ENCODE measurements at regions not wholly inside any gene's neighbourhood (a gene's known extent, or its start where the extent isn't known, plus 50 kb on each side); places are given as distances from the start of the nearest gene placed in this dataset.
"Not testable (repeated sequence)": the region's sequence is repeated elsewhere in the genome, so short reads cannot be mapped to it uniquely, and the experiment has no call there.

- TF ChIP-seq EZH2phosphoT487 (IDR thresholded peaks at IDR 0.05; ENCODE audit: insufficient read depth, low read depth); EZH2 (IDR thresholded peaks at IDR 0.05; ENCODE audit: insufficient read depth, poor library complexity, severe bottlenecking): not testable (repeated sequence)
Observed at GRCh38 chr1:143644035-143644434, 327.8 kb downstream of the FAM72C start.

Data from GM23248 (cell line).